Hepatocyte (in vitro differentiated cells): ENCODE measurements at regions not wholly inside any gene's neighbourhood (a gene's known extent, or its start where the extent isn't known, plus 50 kb on each side); places are given as distances from the start of the nearest gene placed in this dataset.

Experiments used
- DNase-seq: peaks from one replicate; pipeline ENCODE4 v3.0.0-alpha.2; 2016; ENCODE audit warnings: low spot score
- H2AFZ ChIP-seq: fragments of 200-600 bp; sonication (generic); 2 replicates; pipeline ENCODE4 v1.6.0; 2016; ENCODE audit warnings: antibody characterized with exemption, mild to moderate bottlenecking
- H3K27ac ChIP-seq: fragments of 200-600 bp; sonication (generic); 2 replicates; pipeline ENCODE4 v1.5.1; 2016; ENCODE audit warnings: mild to moderate bottlenecking
- H3K27me3 ChIP-seq: fragments of 200-600 bp; sonication (generic); 2 replicates; pipeline ENCODE4 v1.6.1; 2016
- H3K36me3 ChIP-seq: fragments of 200-600 bp; sonication (generic); replicated peaks from 2 replicates; pipeline ENCODE4 v1.5.1; 2016; ENCODE audit warnings: low read depth; ENCODE audit not compliant: insufficient read depth
- H3K4me1 ChIP-seq: fragments of 200-600 bp; sonication (generic); 2 replicates; pipeline ENCODE4 v1.5.1; 2016; ENCODE audit warnings: mild to moderate bottlenecking, moderate library complexity; ENCODE audit not compliant: insufficient read depth
- H3K4me2 ChIP-seq: fragments of 200-600 bp; sonication (generic); 2 replicates; pipeline ENCODE4 v1.6.0; 2016
- H3K4me3 ChIP-seq: fragments of 200-600 bp; sonication (generic); 2 replicates; pipeline ENCODE4 v1.5.1; 2016; ENCODE audit warnings: mild to moderate bottlenecking
- H3K79me2 ChIP-seq: fragments of 200-600 bp; sonication (generic); 2 replicates; pipeline ENCODE4 v1.6.0; 2017; ENCODE audit warnings: mild to moderate bottlenecking
- H3K9me2 ChIP-seq: fragments of 200-600 bp; sonication (generic); replicated peaks from 2 replicates; pipeline ENCODE4 v1.6.0; 2017; ENCODE audit warnings: mild to moderate bottlenecking; ENCODE audit not compliant: insufficient read depth
- H3K9me3 ChIP-seq: fragments of 200-600 bp; sonication (generic); 2 replicates; pipeline ENCODE4 v1.5.1; 2016; ENCODE audit warnings: low read depth, mild to moderate bottlenecking
- H4K20me1 ChIP-seq: fragments of 200-600 bp; sonication (generic); 2 replicates; pipeline ENCODE4 v1.6.0; 2016; ENCODE audit warnings: mild to moderate bottlenecking; ENCODE audit not compliant: insufficient read depth, poor library complexity, severe bottlenecking
- CTCF ChIP-seq: fragments of 200-600 bp; sonication (generic); IDR thresholded peaks from 2 replicates; pipeline ENCODE4 v1.5.1; 2016; ENCODE audit warnings: antibody characterized with exemption, mild to moderate bottlenecking; ENCODE audit not compliant: poor library complexity
- EZH2 ChIP-seq: fragments of 200-600 bp; sonication (generic); IDR thresholded peaks from 2 replicates; pipeline ENCODE4 v1.6.1; 2016; ENCODE audit warnings: antibody characterized with exemption, mild to moderate bottlenecking, borderline replicate concordance
- EZH2phosphoT487 ChIP-seq: fragments of 200-600 bp; sonication (generic); IDR thresholded peaks from one replicate; pipeline ENCODE4 v1.6.1; 2018; ENCODE audit warnings: antibody characterized with exemption, mild to moderate bottlenecking, low read depth, moderate library complexity; ENCODE audit not compliant: unreplicated experiment, severe bottlenecking
- WGBS: methylation state at CpG from one replicate; pipeline ENCODE4 v1.1.6; 2016; ENCODE audit warnings: low lambda C conversion rate; ENCODE audit errors: missing lambda C conversion rate; 5-methylcytosine and 5-hydroxymethylcytosine counted together

DNA sequence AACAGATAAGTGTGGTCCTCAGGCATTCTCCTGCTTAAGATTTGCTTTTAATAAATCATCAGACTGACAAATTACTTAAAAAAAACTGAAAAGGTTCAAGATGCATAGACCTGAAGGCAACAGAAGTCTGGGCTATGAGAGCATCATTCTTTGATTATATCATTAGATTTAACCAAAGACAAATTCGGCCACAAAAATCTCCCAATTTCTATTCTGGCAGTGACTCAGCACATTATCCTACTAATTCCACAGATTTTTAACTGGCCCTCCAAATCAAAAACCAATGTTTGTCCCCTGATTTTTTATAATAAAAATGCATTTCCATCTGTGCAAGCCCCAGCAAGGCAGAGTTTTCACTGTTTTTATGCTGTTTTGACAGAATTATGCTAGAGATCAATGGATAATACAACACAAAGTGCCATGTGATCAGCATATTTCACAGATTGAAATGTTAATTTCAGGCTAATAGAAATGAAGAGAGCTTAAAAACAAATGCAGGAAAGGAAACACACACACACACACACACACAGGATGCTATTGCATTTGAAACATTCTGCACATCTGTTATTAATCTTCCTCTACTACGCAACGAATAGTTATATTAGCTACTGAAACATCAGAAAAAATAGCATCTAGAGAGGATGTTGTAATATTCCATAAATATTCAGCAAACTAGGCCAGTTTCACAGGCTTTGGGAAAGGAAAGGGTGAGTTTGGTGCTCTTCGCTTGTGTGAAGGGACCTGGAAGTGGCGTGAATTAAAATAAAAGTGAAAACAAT, 177.6 kb upstream of the ST8SIA4 start:
- Histone ChIP-seq H2AFZ (no peak overlapping the region), H3K79me2 (no peaks in the 10 kb centered on the region)
- no peak for TF ChIP-seq CTCF
- TF ChIP-seq EZH2 = no peak
- TF ChIP-seq EZH2phosphoT487 = no peak

GRCh38 chr5:101068298-101068697, 165.2 kb upstream of the ST8SIA4 start:
- 85% methylated on average over 1 of the region's 1 CpG for WGBS
- H3K27ac ChIP-seq = no peak overlapping the region
- no peak for TF ChIP-seq EZH2phosphoT487
- no peak for DNase-seq
- no peak overlapping the region for H3K4me2 ChIP-seq
- H2AFZ ChIP-seq = no peak overlapping the region
- no peak overlapping the region for H3K4me3 ChIP-seq
- peaks cover 2% of the 10 kb centered on the region for H3K9me2 ChIP-seq
- no peaks in the 10 kb centered on the region for H3K4me1 ChIP-seq
- H3K79me2 ChIP-seq = no peaks in the 10 kb centered on the region
- H4K20me1 ChIP-seq = no peaks in the 10 kb centered on the region
- no peaks in the 10 kb centered on the region for H3K9me3 ChIP-seq
- peaks cover 3% of the 10 kb centered on the region for H3K27me3 ChIP-seq
- no peaks in the 10 kb centered on the region for H3K36me3 ChIP-seq

More for the DNA sequence above, 177.6 kb upstream of the ST8SIA4 start:
- no peaks in the 10 kb centered on the region for H3K27me3 ChIP-seq
- no peaks in the 10 kb centered on the region for H3K9me2 ChIP-seq
- no peak overlapping the region for H3K4me2 ChIP-seq
- H3K9me3 ChIP-seq = no peaks in the 10 kb centered on the region
- DNase-seq = no peak
- no peak overlapping the region for H3K4me3 ChIP-seq
- H3K27ac ChIP-seq = no peak overlapping the region
- no peaks in the 10 kb centered on the region for H4K20me1 ChIP-seq
- no peaks in the 10 kb centered on the region for H3K4me1 ChIP-seq
- WGBS = 74% methylated on average over 5 of the region's 5 CpGs
- no peaks in the 10 kb centered on the region for H3K36me3 ChIP-seq

DNA sequence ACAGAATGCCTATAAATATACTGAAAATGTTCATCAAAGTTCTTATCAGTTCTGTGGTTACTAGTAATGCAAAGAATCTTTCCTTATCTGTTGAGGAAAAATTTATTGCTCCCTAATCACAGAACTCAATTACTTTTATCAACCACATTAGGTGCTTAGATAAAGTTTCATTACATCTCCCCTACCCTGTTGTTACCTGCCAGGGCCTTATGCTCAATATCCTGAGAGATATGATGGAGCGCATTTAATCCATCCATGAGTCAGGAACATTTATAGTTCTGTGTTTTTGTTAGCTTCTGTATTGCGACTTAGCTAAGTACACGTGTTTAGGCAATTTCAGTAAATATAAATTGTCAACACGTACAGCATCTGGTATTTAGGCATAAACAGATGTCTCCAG, 164.3 kb upstream of the ST8SIA4 start:
- Histone ChIP-seq H3K27ac (no peak overlapping the region), H3K27me3 (peaks cover 3% of the 10 kb centered on the region), H3K4me1 (no peaks in the 10 kb centered on the region), H3K4me3 (no peak overlapping the region), H4K20me1 (no peaks in the 10 kb centered on the region), H3K36me3 (no peaks in the 10 kb centered on the region), H3K4me2 (no peak overlapping the region), H3K79me2 (no peaks in the 10 kb centered on the region), H3K9me2 (peaks cover 2% of the 10 kb centered on the region), H3K9me3 (peaks cover 4% of the 10 kb centered on the region), H2AFZ (no peak overlapping the region)
- WGBS = 26% methylated on average over 4 of the region's 4 CpGs
- no peak for DNase-seq
- TF ChIP-seq EZH2phosphoT487 = peak; percentile 26
- TF ChIP-seq CTCF = no peak

DNA sequence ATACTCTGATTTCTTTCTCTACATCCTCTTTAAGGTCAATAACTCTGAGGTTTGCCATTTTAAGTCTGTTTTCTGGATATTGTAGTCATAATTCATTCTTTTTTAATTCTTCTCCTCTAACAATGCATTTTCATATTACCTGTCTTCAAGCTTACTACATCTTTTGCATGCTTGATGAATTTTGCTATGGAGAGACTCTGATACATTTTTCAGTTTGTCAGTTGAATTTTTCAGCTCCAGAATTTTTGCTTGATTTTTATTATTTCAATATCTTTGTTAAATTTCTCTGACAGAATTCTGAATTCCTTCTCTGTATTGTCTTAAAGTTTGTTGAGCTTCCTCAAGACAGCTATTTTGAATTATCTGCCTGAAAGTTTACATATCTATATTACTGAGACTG, 159.8 kb upstream of the ST8SIA4 start:
- DNase-seq = no peak
- H3K79me2 ChIP-seq = no peaks in the 10 kb centered on the region
- no peak overlapping the region for H3K27ac ChIP-seq
- H3K4me3 ChIP-seq = no peak overlapping the region
- no peak overlapping the region for H3K4me2 ChIP-seq
- H3K9me2 ChIP-seq = peaks cover 2% of the 10 kb centered on the region
- peaks cover 3% of the 10 kb centered on the region for H3K27me3 ChIP-seq
- no peak for TF ChIP-seq EZH2
- TF ChIP-seq EZH2phosphoT487 = no peak
- no peak for TF ChIP-seq CTCF
- H2AFZ ChIP-seq = no peak overlapping the region
- peaks cover 5% of the 10 kb centered on the region for H3K9me3 ChIP-seq
- no peaks in the 10 kb centered on the region for H3K4me1 ChIP-seq
- no peaks in the 10 kb centered on the region for H4K20me1 ChIP-seq
- H3K36me3 ChIP-seq = no peaks in the 10 kb centered on the region
